ENCODE measurements at regions not wholly inside any gene's neighbourhood (a gene's known extent, or its start where the extent isn't known, plus 50 kb on each side); places are given as distances from the start of the nearest gene placed in this dataset.

DNA sequence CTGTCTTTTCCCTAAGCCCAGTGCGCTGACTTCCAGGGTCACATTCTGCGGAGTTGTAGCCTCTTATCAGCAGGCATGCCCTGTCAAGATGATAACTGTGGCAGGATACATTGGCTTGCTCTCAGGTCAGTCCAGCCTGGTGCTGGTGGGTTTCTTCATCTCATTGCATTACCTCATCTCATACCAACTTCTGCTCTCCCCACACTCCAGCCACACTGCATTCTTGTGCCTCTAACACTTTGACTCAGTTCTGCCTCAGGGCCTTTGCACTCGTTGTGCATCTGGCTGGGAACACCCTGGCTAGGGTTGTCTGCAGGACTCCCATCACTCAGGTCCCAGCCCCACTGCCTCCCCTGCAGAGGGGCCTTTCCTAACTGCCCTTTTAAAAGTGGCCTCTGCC lies 110.3 kb upstream of the BACH2 start:
- Histone ChIP-seq H3K36me3 (ENCODE audit: control insufficient read depth in 4 of 4, insufficient read depth in 4 of 4, low read length in 3 of 4) (no peaks in the 10 kb centered on the region), H3K27me3 (replicated peaks in 2 of 5; ENCODE audit: control insufficient read depth in 4 of 5, insufficient read depth in 5 of 5, low read length in 4 of 5) (no peaks in the 10 kb centered on the region), H3K4me1 (ENCODE audit: control extremely low read depth in 1 of 4, control insufficient read depth in 4 of 4, insufficient read depth in 4 of 4, low read length in 3 of 4) (peaks cover 0 to 13% (median 11%) of the 10 kb centered on the region in 4 experiments), H3K27ac (ENCODE audit: insufficient read depth in 1 of 2, low read depth in 1 of 2, low read length in 2 of 2, poor library complexity in 1 of 2, severe bottlenecking in 2 of 2) (no peak overlapping the region), H3K9me3 (ENCODE audit: control extremely low read depth in 1 of 5, control insufficient read depth in 4 of 5, insufficient read depth in 2 of 5, low read depth in 1 of 5, low read length in 4 of 5) (no peaks in the 10 kb centered on the region), H3K4me3 (ENCODE audit: control insufficient read depth in 1 of 7, extremely low read depth in 1 of 7, insufficient read depth in 4 of 7, low read depth in 2 of 7, low read length in 6 of 7) (no peak overlapping the region)
- ChIA-PET CTCF (interaction anchor here (1.7 kb wide), 1 partner anchor 9 kb away, joined by 5 read pairs; no protein-coding TSS in a partner anchor), POLR2A (no interaction called here)
- 98% methylated on average over 3 of the region's 3 CpGs for WGBS (ENCODE audit: insufficient coverage)
- no peak for DNase-seq

DNA sequence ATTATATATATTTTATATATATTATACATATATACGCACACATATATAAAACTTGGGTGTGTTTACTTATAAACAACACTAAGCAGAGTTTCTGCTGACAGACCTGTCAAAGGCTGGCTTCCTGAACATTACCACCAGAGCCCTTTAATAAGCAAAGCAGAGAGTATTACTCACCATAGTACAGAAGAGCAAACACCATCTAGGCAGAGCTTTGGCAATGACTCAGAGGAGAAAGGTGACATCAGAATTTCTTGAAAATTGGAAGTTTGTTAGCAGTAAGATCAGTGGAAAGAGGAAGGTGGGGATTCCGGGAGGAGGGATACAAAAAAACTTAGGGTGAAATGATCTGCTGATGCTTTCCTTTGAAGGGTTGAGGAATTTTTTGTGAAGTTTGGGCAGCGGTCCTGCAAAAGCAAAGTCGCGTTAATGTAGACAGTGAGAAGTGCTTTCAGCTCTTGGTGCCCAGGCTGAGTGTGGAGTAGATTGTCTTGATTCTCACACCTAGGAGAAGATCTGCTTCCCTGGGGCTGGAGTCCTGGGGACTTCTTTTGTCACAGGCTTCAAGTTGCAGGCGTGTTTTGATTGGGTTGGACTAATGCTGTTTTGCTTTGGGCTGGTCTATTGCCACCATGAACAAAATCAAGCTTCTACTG lies 109.6 kb upstream of the BACH2 start:
- Histone ChIP-seq H3K4me3 (ENCODE audit: control insufficient read depth in 1 of 7, extremely low read depth in 1 of 7, insufficient read depth in 4 of 7, low read depth in 2 of 7, low read length in 6 of 7) (no peak overlapping the region), H3K27ac (ENCODE audit: insufficient read depth in 1 of 2, low read depth in 1 of 2, low read length in 2 of 2, poor library complexity in 1 of 2, severe bottlenecking in 2 of 2) (no peak overlapping the region), H3K36me3 (ENCODE audit: control insufficient read depth in 4 of 4, insufficient read depth in 4 of 4, low read length in 3 of 4) (no peaks in the 10 kb centered on the region), H3K4me1 (ENCODE audit: control extremely low read depth in 1 of 4, control insufficient read depth in 4 of 4, insufficient read depth in 4 of 4, low read length in 3 of 4) (peaks cover 0 to 14% (median 11%) of the 10 kb centered on the region in 4 experiments), H3K27me3 (replicated peaks in 2 of 5; ENCODE audit: control insufficient read depth in 4 of 5, insufficient read depth in 5 of 5, low read length in 4 of 5) (no peaks in the 10 kb centered on the region), H3K9me3 (ENCODE audit: control extremely low read depth in 1 of 5, control insufficient read depth in 4 of 5, insufficient read depth in 2 of 5, low read depth in 1 of 5, low read length in 4 of 5) (no peaks in the 10 kb centered on the region)
- ChIA-PET POLR2A (no interaction called here), CTCF (interaction anchor here (1.7 kb wide), 1 partner anchor 8 kb away, joined by 5 read pairs; no protein-coding TSS in a partner anchor)
- WGBS (ENCODE audit: insufficient coverage), result 99% methylated on average over 5 of the region's 6 CpGs
- DNase-seq, result peak in 2 of 3 donors; percentile 32 to 46

DNA sequence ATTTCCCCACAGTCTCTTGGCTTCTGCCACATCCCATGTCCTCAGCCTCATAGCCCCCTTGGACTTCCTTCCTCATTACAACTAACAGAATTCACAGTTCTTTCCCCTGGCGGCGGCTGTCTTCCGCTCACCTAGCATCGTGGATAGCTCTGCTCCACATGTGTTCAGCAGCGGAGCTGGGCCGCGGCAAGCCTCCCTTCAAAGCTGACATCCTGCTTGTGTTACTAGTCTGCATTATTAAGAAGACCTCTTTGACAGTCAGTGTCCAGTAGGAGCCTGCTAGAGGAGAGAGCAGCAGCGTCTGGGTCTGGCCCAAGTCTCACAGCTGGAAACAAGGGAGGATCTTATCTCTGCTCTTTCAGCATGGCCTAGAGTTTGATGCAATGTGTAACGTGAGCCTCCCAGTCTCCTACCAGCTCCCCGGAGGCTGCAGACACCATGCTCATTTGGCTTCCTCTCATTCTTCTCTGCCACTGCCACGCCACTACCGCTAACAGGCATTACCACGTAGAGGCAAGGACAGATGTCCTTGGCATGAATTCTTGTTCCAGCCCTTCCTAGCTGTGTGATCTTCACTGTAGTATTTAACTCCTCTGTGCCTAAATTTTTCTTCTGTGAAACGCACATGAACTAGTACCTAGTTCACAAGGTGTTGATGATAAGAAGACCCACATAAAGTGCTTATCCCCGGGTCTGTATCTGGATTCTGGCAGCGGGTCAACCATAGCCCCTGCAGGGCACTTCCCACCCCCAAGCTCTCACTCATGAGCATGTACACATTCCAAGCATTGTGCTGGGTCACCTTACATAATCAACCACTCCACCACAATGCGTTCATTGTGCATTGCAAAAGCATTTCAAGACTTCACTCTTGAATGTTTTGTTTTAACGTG lies 107.1 kb upstream of the BACH2 start:
- POLR2A ChIA-PET, result no interaction called here
- DNase-seq, result peak in 2 of 3 donors; percentile 47 to 53
- CTCF ChIA-PET, result interaction anchor here (1.8 to 2.2 kb wide), 2 partner anchors 11 to 12 kb away, joined by 4 to 13 read pairs; no protein-coding TSS in a partner anchor
- Histone ChIP-seq H3K9me3 (ENCODE audit: control extremely low read depth in 1 of 5, control insufficient read depth in 4 of 5, insufficient read depth in 2 of 5, low read depth in 1 of 5, low read length in 4 of 5) (no peaks in the 10 kb centered on the region), H3K4me3 (ENCODE audit: control insufficient read depth in 1 of 7, extremely low read depth in 1 of 7, insufficient read depth in 4 of 7, low read depth in 2 of 7, low read length in 6 of 7) (no peak overlapping the region), H3K36me3 (ENCODE audit: control insufficient read depth in 4 of 4, insufficient read depth in 4 of 4, low read length in 3 of 4) (no peaks in the 10 kb centered on the region), H3K4me1 (ENCODE audit: control extremely low read depth in 1 of 4, control insufficient read depth in 4 of 4, insufficient read depth in 4 of 4, low read length in 3 of 4) (peaks cover 0 to 18% (median 13%) of the 10 kb centered on the region in 4 experiments), H3K27ac (ENCODE audit: insufficient read depth in 1 of 2, low read depth in 1 of 2, low read length in 2 of 2, poor library complexity in 1 of 2, severe bottlenecking in 2 of 2) (no peak overlapping the region), H3K27me3 (replicated peaks in 2 of 5; ENCODE audit: control insufficient read depth in 4 of 5, insufficient read depth in 5 of 5, low read length in 4 of 5) (no peaks in the 10 kb centered on the region)
- WGBS (ENCODE audit: insufficient coverage), result 67% methylated on average over 16 of the region's 18 CpGs

DNA sequence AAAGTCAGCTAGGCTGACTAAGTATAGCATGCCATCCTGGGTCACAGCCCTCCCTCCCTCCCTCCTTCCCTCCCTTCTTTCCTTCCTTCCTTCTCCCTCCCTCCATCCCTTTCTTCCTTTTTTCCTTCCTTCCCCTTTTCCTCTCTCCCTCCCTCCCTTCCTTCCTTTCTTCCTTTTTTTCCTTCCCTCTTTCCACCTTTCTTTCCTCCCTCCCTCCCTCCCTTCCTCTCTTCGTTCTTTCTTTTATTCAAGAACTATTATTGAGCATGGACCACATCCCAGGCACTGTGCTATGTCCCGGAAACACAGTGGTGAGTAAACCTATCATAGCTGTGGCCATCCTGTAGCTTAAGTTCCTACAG lies 106.2 kb upstream of the BACH2 start:
- Histone ChIP-seq H3K4me1 (ENCODE audit: control extremely low read depth in 1 of 4, control insufficient read depth in 4 of 4, insufficient read depth in 4 of 4, low read length in 3 of 4) (peaks cover 0 to 27% (median 22%) of the 10 kb centered on the region in 4 experiments), H3K4me3 (ENCODE audit: control insufficient read depth in 1 of 7, extremely low read depth in 1 of 7, insufficient read depth in 4 of 7, low read depth in 2 of 7, low read length in 6 of 7) (no peak overlapping the region), H3K27me3 (replicated peaks in 2 of 5; ENCODE audit: control insufficient read depth in 4 of 5, insufficient read depth in 5 of 5, low read length in 4 of 5) (no peaks in the 10 kb centered on the region), H3K27ac (ENCODE audit: insufficient read depth in 1 of 2, low read depth in 1 of 2, low read length in 2 of 2, poor library complexity in 1 of 2, severe bottlenecking in 2 of 2) (no peak overlapping the region), H3K36me3 (ENCODE audit: control insufficient read depth in 4 of 4, insufficient read depth in 4 of 4, low read length in 3 of 4) (no peaks in the 10 kb centered on the region), H3K9me3 (ENCODE audit: control extremely low read depth in 1 of 5, control insufficient read depth in 4 of 5, insufficient read depth in 2 of 5, low read depth in 1 of 5, low read length in 4 of 5) (no peaks in the 10 kb centered on the region)
- WGBS (ENCODE audit: insufficient coverage), result 100% methylated on average over 2 of the region's 2 CpGs
- CTCF ChIA-PET, result interaction anchor here (1.2 to 2.2 kb wide), 4 partner anchors 10 to 431 kb away, joined by 3 to 13 read pairs (median 5); no protein-coding TSS in a partner anchor
- DNase-seq, result no peak
- POLR2A ChIA-PET, result no interaction called here

DNA sequence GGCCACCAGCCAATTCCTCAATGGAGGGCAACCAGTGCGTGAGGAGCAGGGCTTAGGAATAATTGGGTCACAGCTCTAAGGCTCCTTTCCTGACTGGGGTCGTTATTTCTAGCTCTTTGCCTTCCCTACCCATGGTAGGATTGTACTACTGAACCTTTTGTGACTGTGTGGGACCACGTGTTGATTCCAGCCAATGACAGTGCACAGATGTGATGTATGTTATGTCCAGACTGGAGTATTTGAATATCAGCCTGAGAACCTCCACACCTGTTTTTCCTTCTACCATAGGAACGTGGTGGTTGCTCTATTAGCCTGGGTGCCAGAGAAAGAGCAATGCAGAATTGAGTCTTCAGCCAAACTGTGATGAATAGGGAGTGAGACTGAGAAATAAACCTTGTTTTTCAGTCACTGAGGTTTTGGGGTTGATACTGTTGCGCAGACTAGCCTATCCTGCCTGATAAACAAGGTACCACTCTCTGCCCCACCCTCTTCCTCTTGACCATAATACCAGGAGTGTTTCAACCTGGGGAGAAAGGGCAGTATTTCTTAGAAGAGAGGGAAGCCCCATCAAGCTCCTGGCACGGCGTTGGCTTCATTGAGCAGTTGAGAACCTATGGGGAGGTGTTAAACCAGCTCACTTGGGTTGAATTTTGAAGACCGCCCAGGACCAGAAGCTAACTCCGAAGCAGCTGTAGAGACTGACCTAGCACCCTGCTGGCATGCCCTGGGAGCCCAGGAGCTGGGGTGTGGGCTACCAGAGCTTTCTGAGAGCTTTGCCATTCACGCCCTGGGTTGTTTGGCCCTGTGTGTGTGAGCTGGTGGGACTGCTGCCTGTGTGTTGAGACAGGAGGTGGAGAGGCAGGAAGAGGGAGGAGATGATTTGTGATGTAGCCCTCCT lies 105.5 kb upstream of the BACH2 start:
- no peaks in the 10 kb centered on the region for H3K36me3 ChIP-seq (ENCODE audit: control insufficient read depth in 4 of 4, insufficient read depth in 4 of 4, low read length in 3 of 4)
- no peak overlapping the region for H3K27ac ChIP-seq (ENCODE audit: insufficient read depth in 1 of 2, low read depth in 1 of 2, low read length in 2 of 2, poor library complexity in 1 of 2, severe bottlenecking in 2 of 2)
- POLR2A ChIA-PET, result no interaction called here
- H3K9me3 ChIP-seq (ENCODE audit: control extremely low read depth in 1 of 5, control insufficient read depth in 4 of 5, insufficient read depth in 2 of 5, low read depth in 1 of 5, low read length in 4 of 5), result no peaks in the 10 kb centered on the region
- H3K4me3 ChIP-seq (ENCODE audit: control insufficient read depth in 1 of 7, extremely low read depth in 1 of 7, insufficient read depth in 4 of 7, low read depth in 2 of 7, low read length in 6 of 7), result no peak overlapping the region
- WGBS (ENCODE audit: insufficient coverage), result 88% methylated on average over 8 of the region's 10 CpGs
- DNase-seq, result no peak
- CTCF ChIA-PET, result interaction anchor here (0.8 to 2.2 kb wide), 5 partner anchors 9 to 462 kb away, joined by 3 to 13 read pairs (median 6); no protein-coding TSS in a partner anchor
- H3K4me1 ChIP-seq (ENCODE audit: control extremely low read depth in 1 of 4, control insufficient read depth in 4 of 4, insufficient read depth in 4 of 4, low read length in 3 of 4), result peaks cover 3 to 33% (median 28%) of the 10 kb centered on the region in 4 experiments
- H3K27me3 ChIP-seq (replicated peaks in 2 of 5; ENCODE audit: control insufficient read depth in 4 of 5, insufficient read depth in 5 of 5, low read length in 4 of 5), result no peaks in the 10 kb centered on the region

DNA sequence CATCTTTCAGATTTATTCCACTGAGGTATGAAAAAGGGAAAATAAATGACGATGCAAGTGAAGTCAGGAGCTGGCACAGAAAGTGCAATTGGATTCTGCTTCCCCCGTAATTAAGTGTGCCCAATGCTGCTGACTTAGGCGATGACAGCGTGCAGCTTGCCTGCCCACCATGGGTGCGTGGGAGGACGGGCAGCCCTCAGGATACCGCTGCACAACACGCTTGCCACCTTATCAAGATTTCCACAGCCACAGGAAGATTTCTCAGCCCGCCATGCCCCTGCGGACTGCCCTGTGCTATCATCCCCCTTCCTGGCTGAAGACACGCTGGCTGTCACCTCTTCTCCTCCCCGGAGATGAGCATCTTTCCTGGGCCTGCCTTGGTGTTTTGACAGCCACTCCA lies 103.3 kb upstream of the BACH2 start:
- 91% methylated on average over 12 of the region's 12 CpGs for WGBS (ENCODE audit: insufficient coverage)
- DNase-seq, result peak in 1 of 3 donors; percentile 24
- H3K4me3 ChIP-seq (ENCODE audit: control insufficient read depth in 1 of 7, extremely low read depth in 1 of 7, insufficient read depth in 4 of 7, low read depth in 2 of 7, low read length in 6 of 7), result no peak overlapping the region
- no peaks in the 10 kb centered on the region for H3K9me3 ChIP-seq (ENCODE audit: control extremely low read depth in 1 of 5, control insufficient read depth in 4 of 5, insufficient read depth in 2 of 5, low read depth in 1 of 5, low read length in 4 of 5)
- ChIA-PET POLR2A (interaction anchor here (0.8 kb wide), 1 partner anchor 14 kb away, joined by 3 read pairs; no protein-coding TSS in a partner anchor), CTCF (no interaction called here)
- no peaks in the 10 kb centered on the region for H3K27me3 ChIP-seq (replicated peaks in 2 of 5; ENCODE audit: control insufficient read depth in 4 of 5, insufficient read depth in 5 of 5, low read length in 4 of 5)
- peaks cover 3 to 38% (median 32%) of the 10 kb centered on the region in 4 experiments for H3K4me1 ChIP-seq (ENCODE audit: control extremely low read depth in 1 of 4, control insufficient read depth in 4 of 4, insufficient read depth in 4 of 4, low read length in 3 of 4)
- H3K36me3 ChIP-seq (ENCODE audit: control insufficient read depth in 4 of 4, insufficient read depth in 4 of 4, low read length in 3 of 4), result no peaks in the 10 kb centered on the region
- no peak overlapping the region for H3K27ac ChIP-seq (ENCODE audit: insufficient read depth in 1 of 2, low read depth in 1 of 2, low read length in 2 of 2, poor library complexity in 1 of 2, severe bottlenecking in 2 of 2)
